GM18870 (cell line): ENCODE measurements at regions not wholly inside any gene's neighbourhood (a gene's known extent, or its start where the extent isn't known, plus 50 kb on each side); places are given as distances from the start of the nearest gene placed in this dataset.
"Not testable (repeated sequence)": the region's sequence is repeated elsewhere in the genome, so short reads cannot be mapped to it uniquely, and the experiment has no call there.

Source experiments
- ATAC-seq: cut with Tn5 transposase; IDR thresholded peaks from one replicate; pipeline ENCODE4 v1.9.1; 2021; ENCODE audit warnings: moderate library complexity; ENCODE audit not compliant: unreplicated experiment

DNA sequence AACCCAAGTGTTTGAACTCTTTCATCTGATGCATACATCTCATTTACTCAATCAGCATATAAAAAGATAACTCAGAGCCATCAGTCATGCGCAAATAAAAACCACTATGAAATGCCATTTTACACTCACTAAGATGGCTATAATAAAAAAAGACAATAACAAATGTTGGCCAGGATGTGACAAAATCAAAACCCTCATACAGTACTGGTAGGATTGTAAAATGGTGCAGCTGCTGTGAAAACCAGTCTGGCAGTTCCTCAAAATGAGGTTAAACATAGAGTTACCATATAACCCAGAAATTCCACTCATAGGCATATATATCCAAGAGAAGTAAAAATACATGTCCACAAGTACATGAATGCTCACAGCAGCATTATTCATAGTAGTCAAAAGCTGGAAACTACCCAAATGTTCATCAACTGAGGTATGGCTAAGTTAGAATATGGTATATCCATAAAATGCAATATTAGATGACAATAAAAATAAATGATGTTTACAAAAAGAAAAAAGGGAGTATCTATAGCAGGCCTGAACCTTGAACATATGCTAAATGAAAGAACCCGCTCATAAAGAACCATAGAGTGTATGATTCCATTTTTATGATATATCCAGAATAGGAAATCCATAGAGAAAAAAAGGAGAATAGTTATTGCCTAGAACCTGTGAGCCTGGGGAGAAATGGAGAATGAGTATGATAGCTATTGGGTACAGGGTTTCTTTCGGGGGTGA, 265.1 kb downstream of the SIPA1L2 start:
- no peak for ATAC-seq

DNA sequence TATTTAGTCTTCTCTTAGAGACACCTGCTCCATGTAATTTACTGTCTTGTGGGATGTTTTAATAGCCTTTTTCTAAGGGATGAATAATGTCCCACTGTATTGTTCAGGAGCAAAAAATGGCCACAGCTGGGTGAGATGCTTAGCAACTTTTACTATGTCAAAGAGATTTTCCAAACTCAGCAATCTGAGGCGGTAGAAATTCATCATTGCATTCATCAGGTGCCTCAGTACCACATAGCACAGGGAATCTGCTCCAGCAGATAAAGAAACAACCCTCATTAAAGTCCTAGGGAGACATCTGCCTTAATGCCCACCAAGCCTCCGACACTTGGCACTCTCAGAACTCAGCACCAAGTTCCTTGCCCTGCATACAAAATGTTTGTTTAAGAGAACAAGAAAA, 266.9 kb downstream of the SIPA1L2 start:
- no peak for ATAC-seq

DNA sequence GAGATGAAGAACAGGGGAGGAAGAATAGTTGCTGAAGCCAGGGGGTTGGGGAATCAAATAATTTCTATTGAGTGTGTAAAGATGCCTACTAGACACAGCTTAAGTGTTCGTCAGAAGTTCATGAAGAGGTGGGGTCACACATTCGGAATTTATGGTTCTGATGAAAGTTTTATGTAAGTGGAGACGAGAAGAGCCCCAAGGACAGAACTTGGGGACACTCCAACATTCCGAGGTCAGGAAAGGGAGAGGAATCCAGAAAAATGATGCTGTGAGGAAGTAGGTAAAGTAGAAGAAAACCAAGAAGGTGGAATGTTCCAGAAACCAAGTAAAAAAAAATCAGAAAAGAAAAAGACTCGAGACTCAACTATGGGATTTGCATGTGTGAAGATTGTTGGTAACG, 272.5 kb downstream of the SIPA1L2 start:
- ATAC-seq: no peak

DNA sequence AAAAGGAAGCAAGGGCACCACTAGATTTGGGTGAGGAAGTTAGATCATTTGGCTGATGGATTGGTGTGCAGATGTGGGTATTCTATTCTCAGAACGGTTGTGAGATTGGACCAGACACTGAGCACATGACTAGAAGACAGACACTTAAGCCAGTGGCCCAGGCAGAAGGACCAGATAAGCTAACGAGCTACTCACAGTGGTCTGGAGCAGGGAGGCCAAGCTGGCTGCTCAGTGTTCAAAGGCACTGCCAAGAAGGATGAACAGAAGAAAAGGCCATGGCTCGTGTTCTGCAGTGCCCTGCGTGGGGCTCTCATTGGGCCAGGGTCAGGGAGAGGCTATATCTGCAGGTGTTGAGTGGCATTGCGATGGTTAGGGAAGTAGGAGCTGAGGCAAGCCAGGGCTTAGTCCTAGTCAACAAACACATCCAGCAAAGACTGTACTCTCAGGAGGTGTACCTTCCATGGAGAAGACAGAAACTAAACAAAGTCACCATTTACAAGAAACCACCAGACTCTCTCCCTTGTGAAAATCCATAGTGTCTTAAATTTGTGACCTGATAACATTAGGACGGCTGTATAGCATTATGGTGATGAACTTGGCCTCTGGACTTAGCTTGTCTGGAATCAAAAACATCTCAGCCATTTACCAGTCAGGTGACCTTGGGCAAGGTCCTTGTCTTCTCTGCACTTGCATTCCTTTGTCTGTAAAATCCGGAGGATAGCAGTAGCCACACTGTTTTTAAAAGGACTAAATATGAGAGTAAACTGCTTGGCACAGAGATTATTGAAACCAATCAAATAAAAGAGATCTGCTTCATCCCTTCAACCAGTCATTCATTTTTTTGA, 274.5 kb downstream of the SIPA1L2 start:
- no peak for ATAC-seq

GRCh38 chr1:232353001-232353400, 276.9 kb downstream of the SIPA1L2 start:
- ATAC-seq: no peak

GRCh38 chr1:232352366-232352765, 277.6 kb downstream of the SIPA1L2 start:
- no peak for ATAC-seq

DNA sequence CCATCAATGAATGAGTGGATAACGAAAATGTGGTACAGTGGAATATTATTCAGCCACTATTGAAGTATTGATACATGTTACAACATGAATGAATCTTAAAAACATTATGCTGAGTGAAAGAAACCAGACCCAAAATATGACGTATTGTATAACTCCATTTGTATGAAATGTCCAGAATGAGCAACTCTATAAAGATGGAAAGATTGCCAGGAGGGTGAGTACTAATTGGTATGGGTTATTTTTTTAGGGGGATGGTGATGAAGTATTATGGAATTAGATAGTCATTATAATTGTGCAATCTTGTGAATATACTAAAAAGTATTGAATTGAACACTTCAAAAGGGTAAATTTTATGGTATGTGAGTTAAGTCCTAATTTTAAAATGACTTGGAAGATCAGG, 278.6 kb downstream of the SIPA1L2 start:
- no peak for ATAC-seq

DNA sequence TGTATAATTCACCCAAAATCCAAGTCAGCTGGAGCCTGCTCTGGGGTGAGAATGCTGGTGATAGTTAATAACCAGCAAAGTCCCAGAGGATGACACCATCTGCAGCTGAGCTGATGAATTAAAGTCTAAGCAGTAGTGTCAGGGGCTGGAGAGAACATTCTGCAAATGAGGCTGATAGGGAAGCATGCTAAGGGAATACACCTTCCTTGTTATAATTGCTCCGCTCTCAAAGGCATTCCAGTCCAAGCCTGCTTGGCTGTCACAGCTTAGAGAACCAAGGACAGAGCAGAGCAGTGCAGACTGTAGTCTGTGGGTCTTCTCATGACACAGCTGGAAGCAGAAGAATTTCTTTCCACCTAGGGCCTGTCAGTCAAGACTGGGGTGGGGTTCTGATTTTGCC, 283.1 kb downstream of the SIPA1L2 start:
- no peak for ATAC-seq

DNA sequence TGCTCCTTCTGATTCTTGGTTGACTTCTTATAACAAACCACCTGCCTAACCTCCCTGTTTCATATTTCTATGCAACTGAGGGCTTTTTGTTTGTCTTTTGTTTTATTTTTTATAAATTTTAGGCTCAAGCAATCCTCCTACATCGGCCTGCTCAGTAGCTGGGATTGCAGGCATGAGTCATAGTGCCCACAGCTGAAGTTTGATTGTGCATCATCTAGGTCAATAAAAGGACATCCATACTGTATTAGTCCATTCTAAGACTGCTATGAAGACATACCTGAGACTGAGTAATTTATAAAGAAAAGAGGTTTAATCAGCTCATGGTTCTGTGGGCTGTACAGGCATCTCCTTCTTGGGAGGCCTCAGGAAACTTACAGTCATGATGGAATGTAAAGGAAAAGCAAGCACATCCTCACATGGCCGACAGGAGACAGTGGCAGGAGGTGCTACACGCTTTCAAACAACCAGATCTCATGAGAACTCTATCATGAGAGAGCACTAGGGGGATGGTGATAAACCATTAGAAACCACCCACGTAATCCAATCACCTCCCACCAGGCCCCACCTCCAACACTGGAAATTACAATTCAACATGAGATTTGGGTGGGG, 285.0 kb downstream of the SIPA1L2 start:
- ATAC-seq: no peak

GRCh38 chr1:232344186-232344585, 285.7 kb downstream of the SIPA1L2 start:
- ATAC-seq: not testable (repeated sequence)

- ATAC-seq: no peak
Measured at GRCh38 chr1:232340446-232340845, 289.5 kb downstream of the SIPA1L2 start.

DNA sequence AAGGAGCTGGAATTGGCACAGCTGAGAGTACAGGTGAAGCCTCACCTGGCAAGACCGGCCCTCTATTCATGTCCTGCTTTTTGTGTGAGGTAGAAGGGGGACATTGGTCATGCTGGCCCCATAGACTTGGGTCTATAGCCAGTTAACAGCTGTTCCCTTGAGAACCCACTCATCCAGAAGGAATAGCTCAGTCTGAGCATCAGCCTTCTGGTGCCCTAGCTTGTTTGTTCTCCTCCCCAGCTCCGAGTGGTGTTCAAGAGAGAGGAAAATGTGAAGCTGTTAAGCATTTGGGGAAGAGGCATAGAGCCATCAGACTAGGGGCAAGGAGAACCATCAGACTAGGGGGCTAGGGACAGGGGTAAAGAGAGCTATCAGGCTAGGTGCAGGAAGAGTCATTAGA, 290.9 kb downstream of the SIPA1L2 start:
- ATAC-seq: no peak

DNA sequence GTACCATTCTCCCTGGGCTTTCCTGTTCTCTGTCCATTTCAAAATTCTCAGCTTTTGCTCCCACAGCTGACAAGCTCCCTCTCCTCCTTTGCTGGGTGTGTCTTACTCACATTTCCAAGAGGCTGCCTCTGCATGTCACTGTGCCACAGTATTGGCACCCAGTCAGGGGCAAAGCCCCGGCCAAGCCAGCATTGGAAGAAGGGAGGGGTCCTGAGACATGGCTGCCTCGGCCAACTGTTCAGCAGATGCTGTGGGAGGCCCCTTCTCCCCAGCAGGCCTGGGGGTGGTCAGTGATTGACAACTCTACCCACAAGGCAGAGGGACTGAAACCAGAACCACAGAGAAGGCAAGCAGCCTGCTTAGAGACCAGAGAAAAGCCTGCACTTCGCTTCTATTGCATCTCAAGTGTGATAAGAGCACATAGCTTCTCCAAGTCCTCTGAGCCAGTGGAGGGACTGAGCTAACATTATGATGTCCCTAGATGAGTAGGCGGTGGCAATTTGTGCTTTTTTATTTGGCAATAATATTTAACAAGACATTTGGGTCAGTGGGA, 294.1 kb downstream of the SIPA1L2 start:
- ATAC-seq: no peak

DNA sequence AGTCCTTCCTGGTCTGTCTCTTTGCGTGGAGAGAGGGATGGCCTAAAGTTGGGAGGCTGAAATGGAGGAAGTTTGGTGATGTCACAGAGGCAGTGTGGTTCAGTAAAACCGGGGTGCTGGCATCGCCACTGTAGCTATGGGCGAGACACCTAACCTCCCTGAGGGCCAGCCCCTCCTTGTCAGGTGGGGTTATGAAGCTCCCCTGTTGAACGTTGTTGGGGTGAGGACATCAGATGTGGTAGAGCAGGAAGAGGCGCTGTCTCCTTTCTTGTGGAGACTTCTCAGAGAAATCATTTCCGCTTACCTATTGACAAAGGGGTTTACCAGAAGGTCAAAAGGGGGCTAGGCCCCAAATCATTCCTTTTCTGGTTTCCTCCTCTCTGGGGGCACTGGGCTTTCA, 294.7 kb downstream of the SIPA1L2 start:
- ATAC-seq: no peak

DNA sequence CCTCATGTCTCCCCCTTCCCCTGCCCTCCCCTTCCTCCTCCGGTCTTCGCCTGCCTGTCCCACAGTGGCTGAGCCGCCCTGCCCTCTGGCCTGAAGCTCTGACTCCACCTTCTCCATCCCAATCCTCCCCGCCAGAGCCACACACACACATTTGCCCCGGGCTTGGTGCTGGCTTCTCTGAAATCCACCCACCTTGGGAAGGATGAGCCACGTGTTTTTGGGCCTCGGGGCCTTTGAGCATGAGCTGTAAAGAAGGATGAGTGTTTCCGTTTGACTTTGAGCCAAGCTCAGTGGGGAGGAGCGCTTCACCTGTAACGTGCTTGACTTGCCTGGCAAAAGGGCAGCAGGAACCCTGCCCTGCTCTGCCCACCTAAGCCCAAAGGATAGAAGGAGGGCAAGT, 295.1 kb downstream of the SIPA1L2 start:
- no peak for ATAC-seq

DNA sequence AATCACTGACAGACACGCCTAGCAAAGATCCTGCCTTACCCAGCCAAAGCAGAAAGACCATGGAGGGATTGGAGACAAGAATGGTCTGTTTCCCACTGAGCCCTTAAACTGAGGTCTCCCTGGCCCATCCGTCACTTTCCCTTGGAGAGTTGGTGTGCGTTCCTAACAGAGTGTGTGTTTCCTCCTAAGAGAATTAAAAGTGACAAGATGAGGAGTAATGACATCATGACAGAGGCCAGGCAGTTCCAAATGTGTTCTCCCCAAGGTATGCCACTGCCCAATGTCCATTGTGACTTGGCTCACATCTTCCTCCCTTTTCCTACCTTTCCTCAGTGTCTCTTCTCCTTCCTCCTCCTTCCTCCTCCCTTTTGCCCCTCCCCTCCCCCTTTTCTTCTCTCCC, 295.7 kb downstream of the SIPA1L2 start:
- no peak for ATAC-seq

- no peak for ATAC-seq
Measured at GRCh38 chr1:232333419-232333767, 296.5 kb downstream of the SIPA1L2 start.

GRCh38 chr1:232332710-232333418, 297.1 kb downstream of the SIPA1L2 start:
- not testable (repeated sequence) for ATAC-seq

DNA sequence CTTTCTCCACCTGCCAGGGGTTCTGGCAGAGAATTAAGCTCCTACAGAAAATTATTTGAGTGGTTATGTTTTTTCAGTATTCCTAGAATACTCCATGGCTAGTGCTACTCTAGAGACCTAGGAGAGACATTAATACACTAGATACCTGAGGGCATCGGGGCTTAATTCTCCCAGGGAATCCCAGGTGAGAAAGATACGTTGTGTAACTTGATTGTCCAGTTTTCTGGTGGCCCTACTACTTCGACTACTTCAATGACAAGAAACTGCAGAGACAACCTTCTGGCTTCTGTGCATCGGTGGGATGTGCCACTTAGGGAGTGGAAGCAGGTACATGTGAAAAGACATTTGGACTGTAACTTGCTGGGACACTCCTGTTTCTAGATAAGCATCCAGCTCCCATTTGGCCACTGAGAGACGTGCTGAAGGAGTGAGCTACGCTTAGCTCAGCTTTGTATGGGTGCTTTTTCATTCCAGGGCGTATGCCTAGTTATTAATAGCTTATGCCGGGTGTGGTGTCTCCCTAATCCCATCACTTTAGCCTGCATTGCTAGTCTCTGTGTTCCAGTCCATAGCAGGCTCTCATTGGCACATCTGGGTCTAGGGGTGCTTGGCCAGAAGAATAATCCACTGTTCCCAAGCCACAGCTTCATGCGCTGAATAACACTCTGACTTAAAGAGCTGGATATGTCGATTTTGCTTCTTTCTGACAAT, 300.7 kb downstream of the SIPA1L2 start:
- no peak for ATAC-seq

GRCh38 chr1:232328486-232329102, 301.3 kb downstream of the SIPA1L2 start:
- ATAC-seq: no peak
